ENCODE measurements at regions not wholly inside any gene's neighbourhood (a gene's known extent, or its start where the extent isn't known, plus 50 kb on each side); places are given as distances from the start of the nearest gene placed in this dataset.
A peak's percentile ranks its signal among the peaks of the same experiment; 100 is the strongest.

- TF ChIP-seq CREB5 (CRISPR knock-in tag; IDR thresholded peaks at IDR 0.05; ENCODE audit: low read depth) (0 out of 2 replicates have a peak, but pooled peaks have one; percentile 19), ZNF8 (CRISPR knock-in tag; IDR thresholded peaks at IDR 0.05) (no peak), SNAI2 (CRISPR knock-in tag; IDR thresholded peaks at IDR 0.05) (no peak), PATZ1 (CRISPR knock-in tag; IDR thresholded peaks at IDR 0.05; ENCODE audit: borderline replicate concordance) (no peak), CSDC2 (CRISPR knock-in tag; IDR thresholded peaks at IDR 0.05) (no peak), PPARA (CRISPR knock-in tag; IDR thresholded peaks at IDR 0.05; ENCODE audit: borderline replicate concordance) (no peak), ZFP3 (CRISPR knock-in tag; IDR thresholded peaks at IDR 0.05) (0 out of 2 replicates have a peak, but pooled peaks have one; percentile 41)
Measured at GRCh38 chr10:9297580-9297979, 1243.1 kb downstream of the GATA3 start (continued).

GRCh38 chr10:9299966-9300365 is 1245.5 kb downstream of the GATA3 start:
- TF ChIP-seq ZC3H10 (CRISPR knock-in tag; IDR thresholded peaks at IDR 0.05) (no peak), TCF4 (CRISPR knock-in tag; IDR thresholded peaks at IDR 0.05; ENCODE audit: borderline replicate concordance) (no peak)
- no peak for ATAC-seq

GRCh38 chr10:9301148-9301547 is 1246.7 kb downstream of the GATA3 start:
- ATAC-seq = peak; percentile 67
- TF ChIP-seq POU6F1 (CRISPR knock-in tag; IDR thresholded peaks at IDR 0.05; ENCODE audit: borderline replicate concordance, low read depth) (no peak), CSRNP3 (CRISPR knock-in tag; IDR thresholded peaks at IDR 0.05) (no peak), PATZ1 (CRISPR knock-in tag; IDR thresholded peaks at IDR 0.05; ENCODE audit: borderline replicate concordance) (no peak), ARNTL (CRISPR knock-in tag; IDR thresholded peaks at IDR 0.05; ENCODE audit: borderline replicate concordance, low read depth) (no peak), ZNF565 (CRISPR knock-in tag; conservative IDR thresholded peaks at IDR 0.05; ENCODE audit: low read depth) (0 out of 2 replicates have a peak, but pooled peaks have one; percentile 48)

- TF ChIP-seq POU6F1 (CRISPR knock-in tag; IDR thresholded peaks at IDR 0.05; ENCODE audit: borderline replicate concordance, low read depth) (no peak), PPARA (CRISPR knock-in tag; IDR thresholded peaks at IDR 0.05; ENCODE audit: borderline replicate concordance) (no peak), OSR1 (CRISPR knock-in tag; IDR thresholded peaks at IDR 0.05) (no peak)
- no peak for ATAC-seq
Measured at GRCh38 chr10:9301554-9301953, 1247.1 kb downstream of the GATA3 start.

GRCh38 chr10:9302140-9302746 is 1247.8 kb downstream of the GATA3 start:
- peak; percentile 80 for ATAC-seq
- no peak for TF ChIP-seq CSDC2 (CRISPR knock-in tag; IDR thresholded peaks at IDR 0.05)
